IMR-90 (cell line): ENCODE measurements at regions not wholly inside any gene's neighbourhood (a gene's known extent, or its start where the extent isn't known, plus 50 kb on each side); places are given as distances from the start of the nearest gene placed in this dataset.

Experiments used
- ATAC-seq: fragments of 200-7000 bp; cut with Tn5 transposase; 2 replicates; pipeline ENCODE4 v1.9.1; 2020; ENCODE audit warnings: low read depth, mild to moderate bottlenecking, moderate library complexity
- BruUV-seq: library from RNA; stranded (reverse); fragments of 400-500 nt; replicated peaks from 2 replicates; lab custom pipeline; 2021; lab: Mats Ljungman, UMichigan
- CTCF ChIA-PET: fragments of 300-600 bp; formaldehyde crosslinking; extraction: SDS; loops from one replicate; lab custom pipeline; 2021; ENCODE audit warnings: antibody characterized with exemption; lab: Yijun Ruan, JAX
- POLR2A ChIA-PET: fragments of 300-600 bp; sonication (Branson Sonifier 250); formaldehyde crosslinking; loops from one replicate; lab custom pipeline; 2022; ENCODE audit warnings: antibody characterized with exemption; ENCODE audit not compliant: unreplicated experiment; lab: Charles Lee
- DNase-seq: peaks from one replicate; pipeline ENCODE4 v3.0.0; 2013
- H2AFZ ChIP-seq: replicated peaks from 2 replicates; pipeline ENCODE3; 2013; ENCODE audit warnings: low read length, mild to moderate bottlenecking; ENCODE audit not compliant: poor library complexity
- H2AK5ac ChIP-seq: 2 replicates; pipeline ENCODE4 v1.6.1; 2013; ENCODE audit warnings: low read depth, low read length, inconsistent platforms
- H2AK9ac ChIP-seq: replicated peaks from 2 replicates; pipeline ENCODE3; 2013; ENCODE audit warnings: mild to moderate bottlenecking, low read depth, low read length, moderate library complexity; ENCODE audit not compliant: poor library complexity
- H2BK120ac ChIP-seq: 2 replicates; pipeline ENCODE4 v1.6.1; 2013; ENCODE audit warnings: low read depth, low read length, inconsistent platforms
- H2BK15ac ChIP-seq: 3 replicates; pipeline ENCODE4 v1.6.1; 2013; ENCODE audit warnings: low read depth, low read length, inconsistent platforms
- H2BK20ac ChIP-seq: 2 replicates; pipeline ENCODE4 v1.6.1; 2013; ENCODE audit warnings: low read depth, mild to moderate bottlenecking, inconsistent platforms, low read length, moderate library complexity
- H2BK5ac ChIP-seq: 2 replicates; pipeline ENCODE4 v1.6.1; 2013; ENCODE audit warnings: mild to moderate bottlenecking, low read depth, low read length, inconsistent platforms; ENCODE audit not compliant: poor library complexity, severe bottlenecking
- H3K14ac ChIP-seq: replicated peaks from 2 replicates; pipeline ENCODE4 v1.6.1; 2013; ENCODE audit warnings: low read depth, low read length, inconsistent platforms
- H3K18ac ChIP-seq: 2 replicates; pipeline ENCODE4 v1.6.1; 2013; ENCODE audit warnings: low read depth, low read length, control low read depth
- H3K23ac ChIP-seq: 2 replicates; pipeline ENCODE4 v1.6.1; 2013; ENCODE audit warnings: low read depth, low read length, inconsistent platforms
- H3K27ac ChIP-seq: 2 replicates; pipeline ENCODE4 v1.5.1; 2013; ENCODE audit warnings: mild to moderate bottlenecking, control low read depth, low read length; ENCODE audit not compliant: insufficient read depth
- H3K27me3 ChIP-seq: 2 replicates; pipeline ENCODE4 v1.6.1; 2013; ENCODE audit warnings: low read length; ENCODE audit not compliant: control insufficient read depth, insufficient read depth
- H3K36me3 ChIP-seq: 2 replicates; pipeline ENCODE4 v1.6.1; 2013; ENCODE audit warnings: low read length, mixed read lengths; ENCODE audit not compliant: control insufficient read depth, insufficient read depth
- H3K4ac ChIP-seq: 2 replicates; pipeline ENCODE4 v1.6.1; 2013; ENCODE audit warnings: low read depth, low read length, inconsistent platforms
- H3K4me1 ChIP-seq: 2 replicates; pipeline ENCODE4 v1.6.1; 2013; ENCODE audit warnings: low read length, mixed read lengths; ENCODE audit not compliant: control insufficient read depth, insufficient read depth
- H3K4me2 ChIP-seq: 2 replicates; pipeline ENCODE4 v1.6.1; 2013; ENCODE audit warnings: low read depth, mild to moderate bottlenecking, control low read depth, low read length, moderate library complexity
- H3K4me3 ChIP-seq: 2 replicates; pipeline ENCODE4 v1.5.1; 2013; ENCODE audit warnings: low read depth, mild to moderate bottlenecking, control low read depth, low read length, moderate library complexity; ENCODE audit not compliant: insufficient read depth
- H3K56ac ChIP-seq: 2 replicates; pipeline ENCODE4 v1.6.1; 2013; ENCODE audit warnings: low read length, inconsistent platforms; ENCODE audit not compliant: insufficient read depth; ENCODE audit errors: extremely low read depth
- H3K79me1 ChIP-seq, 2 experiments: 2 replicates each; pipeline ENCODE4 v1.6.1; 2013; ENCODE audit warnings: low read length in 2 of 2, inconsistent platforms in 1 of 2, low read depth in 1 of 2
- H3K9ac ChIP-seq: 2 replicates; pipeline ENCODE4 v1.6.1; 2013; ENCODE audit warnings: low read depth, low read length, control low read depth
- H3K9me1 ChIP-seq: 2 replicates; pipeline ENCODE4 v1.6.1; 2013; ENCODE audit warnings: low read length, inconsistent platforms; ENCODE audit not compliant: insufficient read depth
- H3K9me3 ChIP-seq: 2 replicates; pipeline ENCODE4 v1.6.1; 2013; ENCODE audit warnings: low read length; ENCODE audit not compliant: control insufficient read depth, insufficient read depth
- H4K20me1 ChIP-seq: 2 replicates; pipeline ENCODE4 v1.6.1; 2013; ENCODE audit warnings: low read length, inconsistent platforms; ENCODE audit not compliant: insufficient read depth
- H4K5ac ChIP-seq: 2 replicates; pipeline ENCODE4 v1.6.1; 2013; ENCODE audit warnings: mild to moderate bottlenecking, low read depth, low read length, control low read depth
- H4K8ac ChIP-seq, 2 experiments: 2 replicates each; pipeline ENCODE4 v1.6.1; 2013; ENCODE audit warnings: low read depth in 2 of 2, low read length in 2 of 2, control low read depth in 1 of 2, inconsistent platforms in 1 of 2
- H4K91ac ChIP-seq: 2 replicates; pipeline ENCODE4 v1.6.1; 2013; ENCODE audit warnings: low read depth, low read length, inconsistent platforms; ENCODE audit not compliant: insufficient read depth
- BHLHE40 ChIP-seq: fragments of 150-350 bp; IDR thresholded peaks from 2 replicates; pipeline ENCODE4 v1.6.1; 2016; ENCODE audit warnings: mild to moderate bottlenecking, low read depth, low read length
- CHD1 ChIP-seq: IDR thresholded peaks from 2 replicates; pipeline ENCODE4 v1.6.1; 2012; ENCODE audit warnings: low read depth, low read length, improper control_type of control experiment
- MAFK ChIP-seq: IDR thresholded peaks from 2 replicates; pipeline ENCODE4 v1.6.1; 2012; ENCODE audit warnings: low read depth, low read length, improper control_type of control experiment
- MXI1 ChIP-seq: IDR thresholded peaks from 2 replicates; pipeline ENCODE4 v1.6.1; 2012; ENCODE audit warnings: low read depth, mild to moderate bottlenecking, low read length, moderate library complexity, borderline replicate concordance
- POLR2A ChIP-seq: IDR thresholded peaks from 2 replicates; pipeline ENCODE4 v1.6.1; 2012; ENCODE audit warnings: mild to moderate bottlenecking, low read depth, low read length
- RCOR1 ChIP-seq: IDR thresholded peaks from 2 replicates; pipeline ENCODE4 v1.6.1; 2012; ENCODE audit warnings: mild to moderate bottlenecking, low read length, improper control_type of control experiment; ENCODE audit not compliant: insufficient replicate concordance
- RFX5 ChIP-seq: IDR thresholded peaks from 2 replicates; pipeline ENCODE4 v1.8.0; 2012; ENCODE audit warnings: low read depth, mild to moderate bottlenecking, low read length, moderate library complexity
- SMC3 ChIP-seq: fragments of 150-350 bp; IDR thresholded peaks from 2 replicates; pipeline ENCODE4 v1.6.1; 2016; ENCODE audit warnings: low read depth, mild to moderate bottlenecking, antibody characterized with exemption, low read length, moderate library complexity
- WGBS, 2 experiments: methylation state at CpG; one replicate each; pipeline versions ENCODE4 v1.1.5 to v1.1.7; 2013; ENCODE audit warnings: missing lambda C conversion rate in 2 of 2; ENCODE audit not compliant: insufficient read length in 1 of 2; ENCODE audit errors: extremely low coverage in 2 of 2; 5-methylcytosine and 5-hydroxymethylcytosine counted together
- dilution Hi-C: fragments of 300-500 bp; cut with HindIII; formaldehyde crosslinking; loops from one replicate; pipeline ENCODE4 v1.14.3; 2018; ENCODE audit warnings: low sequenced_read_pairs; ENCODE audit not compliant: unreplicated experiment
- in situ Hi-C: fragments of 300-500 bp; cut with MboI; formaldehyde crosslinking; loops from 3 replicates; pipeline ENCODE4 v1.14.3; 2019; ENCODE audit warnings: low sequenced_read_pairs, inconsistent platforms, mixed read lengths
- intact Hi-C: fragments of 100-400 bp; cut with micrococcal nuclease; formaldehyde crosslinking; loops from 2 replicates; pipeline ENCODE4 v1.10.0; 2022
- TF ChIP-seq, protein P1 (sequence below): fragments of 150-350 bp; IDR thresholded peaks from 2 replicates; pipeline ENCODE4 v1.6.1; 2017; ENCODE audit warnings: mild to moderate bottlenecking, antibody characterized with exemption, low read length, low read depth

DNA sequence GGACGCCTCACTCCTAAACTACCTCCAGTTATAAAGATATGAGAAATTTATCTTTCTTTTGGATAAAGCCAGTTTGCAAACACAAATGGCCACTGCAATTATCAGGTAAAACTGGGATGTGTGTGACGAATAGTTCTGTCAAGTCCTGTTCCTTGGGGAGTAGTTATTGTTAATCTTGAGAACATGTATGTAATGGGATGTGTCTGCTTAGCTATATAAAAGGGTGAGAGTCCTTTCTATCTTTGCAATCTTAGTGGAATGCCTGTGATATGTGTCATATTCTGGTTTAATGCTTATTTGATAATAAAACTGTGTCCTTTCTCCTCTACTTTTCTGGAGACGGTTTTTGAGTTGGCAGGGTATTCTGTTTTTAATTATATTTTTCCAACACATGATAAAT is 56.1 kb upstream of the PKP2 start:
- no peak overlapping the region for H2AK9ac ChIP-seq
- H3K4me1 ChIP-seq = no peaks in the 10 kb centered on the region
- peaks cover 2% of the 10 kb centered on the region for H3K9me3 ChIP-seq
- no peak overlapping the region for H3K18ac ChIP-seq
- H3K9ac ChIP-seq = no peak overlapping the region
- TF ChIP-seq CHD1 (no peak), RFX5 (no peak), RCOR1 (no peak), BHLHE40 (no peak), SMC3 (no peak), POLR2A (no peak), MAFK (no peak), MXI1 (no peak)
- TF ChIP-seq, protein P1, sequence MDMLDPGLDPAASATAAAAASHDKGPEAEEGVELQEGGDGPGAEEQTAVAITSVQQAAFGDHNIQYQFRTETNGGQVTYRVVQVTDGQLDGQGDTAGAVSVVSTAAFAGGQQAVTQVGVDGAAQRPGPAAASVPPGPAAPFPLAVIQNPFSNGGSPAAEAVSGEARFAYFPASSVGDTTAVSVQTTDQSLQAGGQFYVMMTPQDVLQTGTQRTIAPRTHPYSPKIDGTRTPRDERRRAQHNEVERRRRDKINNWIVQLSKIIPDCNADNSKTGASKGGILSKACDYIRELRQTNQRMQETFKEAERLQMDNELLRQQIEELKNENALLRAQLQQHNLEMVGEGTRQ = no peak
- POLR2A ChIA-PET = no interaction called here
- H4K91ac ChIP-seq = no peak overlapping the region
- no peak overlapping the region for H2BK20ac ChIP-seq
- no peak overlapping the region for H3K27ac ChIP-seq
- no peaks in the 10 kb centered on the region for H3K27me3 ChIP-seq
- no peaks in the 10 kb centered on the region for H3K36me3 ChIP-seq
- no peak overlapping the region for H3K56ac ChIP-seq
- no peak overlapping the region for H4K5ac ChIP-seq
- H3K79me1 ChIP-seq = no peaks in the 10 kb centered on the region
- WGBS, 2 experiments = no CpG with 5 or more reads among the region's 3 CpGs
- no peaks in the 10 kb centered on the region for H3K9me1 ChIP-seq
- H3K4me3 ChIP-seq = no peak overlapping the region
- BruUV-seq = no TSS peak
- H3K4ac ChIP-seq = no peak overlapping the region
- intact Hi-C loops = no loop called here
- ATAC-seq = no peak
- no peak overlapping the region for H2BK120ac ChIP-seq
- no peak overlapping the region for H3K23ac ChIP-seq
- H2AFZ ChIP-seq = no peak overlapping the region
- dilution Hi-C loops = no loop called here
- H3K4me2 ChIP-seq = no peak overlapping the region
- no peak overlapping the region for H2BK15ac ChIP-seq
- H4K8ac ChIP-seq = no peak overlapping the region
- CTCF ChIA-PET = no interaction called here
- DNase-seq = no peak
- in situ Hi-C loops = no loop called here
- no peak overlapping the region for H2BK5ac ChIP-seq
- no peak overlapping the region for H2AK5ac ChIP-seq
- no peak overlapping the region for H3K14ac ChIP-seq
- H4K20me1 ChIP-seq = no peaks in the 10 kb centered on the region
